CD4-positive, alpha-beta memory T cell (primary cell): ENCODE measurements at regions not wholly inside any gene's neighbourhood (a gene's known extent, or its start where the extent isn't known, plus 50 kb on each side); places are given as distances from the start of the nearest gene placed in this dataset.
"Not testable (repeated sequence)": the region's sequence is repeated elsewhere in the genome, so short reads cannot be mapped to it uniquely, and the experiment has no call there.

Experiments
- CTCF ChIA-PET: fragments of 350-600 bp; sonication (Branson Sonifier 250); formaldehyde crosslinking; loops from one replicate; lab custom pipeline; 2021; ENCODE audit warnings: inconsistent platforms; ENCODE audit not compliant: partially characterized antibody; lab: Charles Lee
- POLR2A ChIA-PET: fragments of 350-600 bp; sonication (Branson Sonifier 250); formaldehyde crosslinking; loops from one replicate; lab custom pipeline; 2021; ENCODE audit not compliant: partially characterized antibody; lab: Charles Lee
- DNase-seq, 5 donors: peaks; one replicate each; pipeline versions ENCODE4 v3.0.0 to v3.0.0-alpha.2; 2020 to 2022; ENCODE audit warnings: mixed read lengths in 1 of 5
- H3K27ac ChIP-seq: one replicate; pipeline ENCODE4 v1.7.0; 2013; ENCODE audit warnings: low read depth, low read length
- H3K27me3 ChIP-seq: 2 replicates; pipeline ENCODE4 v1.7.0; 2013; ENCODE audit warnings: mild to moderate bottlenecking, low read length, moderate library complexity; ENCODE audit not compliant: insufficient read depth
- H3K36me3 ChIP-seq: 2 replicates; pipeline ENCODE4 v1.7.0; 2013; ENCODE audit warnings: mild to moderate bottlenecking, low read length, moderate library complexity; ENCODE audit not compliant: insufficient read depth
- H3K4me1 ChIP-seq: 2 replicates; pipeline ENCODE4 v1.7.0; 2013; ENCODE audit warnings: mild to moderate bottlenecking, low read length, moderate library complexity; ENCODE audit not compliant: insufficient read depth
- H3K4me3 ChIP-seq, 2 donors: one replicate each; pipeline ENCODE4 v1.7.0; 2013; ENCODE audit warnings: low read length in 2 of 2, mild to moderate bottlenecking in 1 of 2
- H3K9me3 ChIP-seq, 2 donors: one replicate each; pipeline ENCODE4 v1.7.0; 2013; ENCODE audit warnings: low read length in 2 of 2, control low read depth in 1 of 2; ENCODE audit not compliant: control insufficient read depth in 1 of 2
- H3K27ac Mint-ChIP-seq, 7 donors: one replicate each; pipeline ENCODE4 v1.8.0; 2020 to 2021; ENCODE audit warnings: mixed read lengths in 7 of 7, mild to moderate bottlenecking in 6 of 7, inconsistent platforms in 3 of 7, moderate library complexity in 3 of 7
- H3K27me3 Mint-ChIP-seq, 2 donors: one replicate each; pipeline ENCODE4 v1.8.0; 2020 to 2021; ENCODE audit warnings: mixed read lengths in 2 of 2
- H3K36me3 Mint-ChIP-seq, 2 donors: one replicate each; pipeline ENCODE4 v1.8.0; 2020 to 2021; ENCODE audit warnings: mixed read lengths in 2 of 2, inconsistent platforms in 1 of 2, mild to moderate bottlenecking in 1 of 2
- H3K4me1 Mint-ChIP-seq, 4 donors: one replicate each; pipeline ENCODE4 v1.8.0; 2020 to 2021; ENCODE audit warnings: mixed read lengths in 4 of 4, mild to moderate bottlenecking in 1 of 4
- H3K4me3 Mint-ChIP-seq, 8 donors: one replicate each; pipeline ENCODE4 v1.8.0; 2020 to 2021; ENCODE audit warnings: mixed read lengths in 8 of 8, mild to moderate bottlenecking in 7 of 8, moderate library complexity in 6 of 8, inconsistent platforms in 3 of 8
- H3K9me3 Mint-ChIP-seq, 8 donors: one replicate each; pipeline ENCODE4 v1.8.0; 2020 to 2021; ENCODE audit warnings: mixed read lengths in 8 of 8, mild to moderate bottlenecking in 5 of 8, inconsistent platforms in 3 of 8, moderate library complexity in 1 of 8
- intact Hi-C: fragments of 100-400 bp; cut with micrococcal nuclease; formaldehyde crosslinking; loops from one replicate; pipeline ENCODE4 v1.15.1; 2023

DNA sequence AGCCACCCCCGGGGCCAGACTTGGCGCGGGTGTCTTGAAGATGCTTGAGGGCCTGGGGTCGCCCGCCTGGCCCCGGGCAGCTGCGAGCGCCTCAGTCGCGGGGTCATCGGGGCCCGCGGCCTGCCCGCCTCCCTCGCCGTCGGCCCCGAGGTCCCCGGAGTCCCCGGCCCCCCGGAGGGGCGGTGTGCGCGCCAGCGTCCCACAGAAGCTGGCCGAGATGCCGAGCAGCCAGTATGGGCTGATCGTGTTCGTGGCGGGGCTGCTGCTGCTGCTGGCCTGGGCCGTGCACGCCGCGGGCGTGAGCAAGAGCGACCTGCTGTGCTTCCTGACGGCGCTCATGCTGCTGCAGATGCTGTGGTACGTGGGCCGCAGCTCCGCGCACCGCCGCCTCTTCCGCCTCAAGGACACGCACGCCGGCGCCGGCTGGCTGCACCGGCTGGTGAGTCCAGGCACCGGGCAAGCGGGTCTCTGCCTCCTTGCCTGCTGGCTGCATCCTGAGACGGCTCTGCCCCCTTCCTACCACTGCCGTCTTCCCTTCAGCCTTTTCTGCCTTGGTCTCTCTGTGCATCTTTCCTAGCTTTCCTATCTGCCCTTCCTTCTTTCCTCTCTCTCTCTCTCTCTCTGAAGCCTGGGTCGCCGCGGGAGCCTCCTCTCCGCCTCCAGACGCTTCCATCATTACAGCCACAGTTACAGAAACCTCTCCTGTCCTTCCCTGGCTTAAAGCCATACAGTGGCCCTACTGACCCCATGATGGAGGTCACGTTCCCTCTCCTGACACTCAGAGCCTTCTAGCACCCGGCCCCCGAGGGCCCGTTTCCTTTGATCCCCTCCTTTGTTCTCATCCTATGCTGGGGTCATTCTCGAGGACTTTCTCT, 2898.2 kb downstream of the RPIA start:
- H3K9me3 ChIP-seq, H3K36me3 Mint-ChIP-seq: not testable (repeated sequence)

DNA sequence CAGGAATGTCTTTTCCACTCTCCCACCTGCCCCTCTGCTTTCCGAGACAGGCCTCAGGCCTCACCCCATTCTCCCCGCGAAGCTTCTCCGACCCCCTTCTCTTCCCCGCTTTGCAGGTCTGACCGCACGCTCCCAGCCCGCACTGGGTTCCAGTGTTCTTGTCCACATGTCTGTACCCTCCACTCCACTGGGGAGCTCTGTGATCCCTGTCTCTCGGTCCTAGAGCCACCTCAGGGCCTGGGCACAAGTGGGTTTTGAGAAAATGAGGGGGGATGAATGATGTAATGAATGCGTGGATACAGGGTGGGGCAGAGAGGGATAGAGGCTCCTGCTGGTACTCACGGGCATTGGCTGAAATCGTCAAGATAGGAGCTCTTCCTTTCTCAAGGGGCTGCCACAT, 2898.9 kb downstream of the RPIA start:
- H3K27ac ChIP-seq, H3K4me1 ChIP-seq, H3K27me3 ChIP-seq, H3K36me3 Mint-ChIP-seq, H3K4me3 Mint-ChIP-seq, H3K27ac Mint-ChIP-seq, CTCF ChIA-PET, H3K36me3 ChIP-seq, POLR2A ChIA-PET, H3K27me3 Mint-ChIP-seq, DNase-seq, H3K4me1 Mint-ChIP-seq, H3K9me3 ChIP-seq, H3K4me3 ChIP-seq, intact Hi-C loops: not testable (repeated sequence)
- peaks cover 0 to 15% (median 8%) of the 10 kb centered on the region in 8 donors for H3K9me3 Mint-ChIP-seq

More for the DNA sequence above, 2898.2 kb downstream of the RPIA start:
- POLR2A ChIA-PET, H3K4me1 Mint-ChIP-seq, H3K4me3 ChIP-seq, intact Hi-C loops, H3K27ac Mint-ChIP-seq, H3K4me3 Mint-ChIP-seq, DNase-seq, H3K27me3 ChIP-seq, H3K27me3 Mint-ChIP-seq, H3K27ac ChIP-seq, H3K4me1 ChIP-seq, CTCF ChIA-PET, H3K36me3 ChIP-seq: not testable (repeated sequence)
- peaks cover 0 to 20% (median 8%) of the 10 kb centered on the region in 8 donors for H3K9me3 Mint-ChIP-seq

DNA sequence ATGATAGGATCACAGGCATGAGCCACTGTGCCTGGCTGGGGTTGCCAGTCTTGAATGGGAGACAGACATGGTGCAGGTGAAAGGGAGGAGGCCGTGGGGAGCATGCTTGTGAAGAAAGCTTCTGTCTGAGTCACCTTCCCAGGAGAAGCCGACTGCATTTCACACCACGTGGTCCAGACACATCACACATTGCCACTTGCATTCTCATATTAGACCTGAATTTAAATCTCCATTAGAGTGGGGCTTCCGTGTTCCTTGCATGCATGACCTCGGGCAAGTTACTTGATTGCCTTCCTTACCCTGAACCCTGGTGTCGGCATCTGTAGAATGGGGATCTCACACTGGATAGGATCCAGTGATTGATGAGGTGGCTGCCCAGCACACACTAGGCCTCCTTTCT, 2899.6 kb downstream of the RPIA start:
- H3K9me3 ChIP-seq, H3K27ac Mint-ChIP-seq, H3K4me3 ChIP-seq, CTCF ChIA-PET, H3K4me1 ChIP-seq, H3K36me3 ChIP-seq, POLR2A ChIA-PET, H3K27ac ChIP-seq, H3K4me3 Mint-ChIP-seq, H3K4me1 Mint-ChIP-seq, intact Hi-C loops, DNase-seq, H3K27me3 ChIP-seq, H3K36me3 Mint-ChIP-seq, H3K27me3 Mint-ChIP-seq: not testable (repeated sequence)
- peaks cover 0 to 16% (median 8%) of the 10 kb centered on the region in 8 donors for H3K9me3 Mint-ChIP-seq

DNA sequence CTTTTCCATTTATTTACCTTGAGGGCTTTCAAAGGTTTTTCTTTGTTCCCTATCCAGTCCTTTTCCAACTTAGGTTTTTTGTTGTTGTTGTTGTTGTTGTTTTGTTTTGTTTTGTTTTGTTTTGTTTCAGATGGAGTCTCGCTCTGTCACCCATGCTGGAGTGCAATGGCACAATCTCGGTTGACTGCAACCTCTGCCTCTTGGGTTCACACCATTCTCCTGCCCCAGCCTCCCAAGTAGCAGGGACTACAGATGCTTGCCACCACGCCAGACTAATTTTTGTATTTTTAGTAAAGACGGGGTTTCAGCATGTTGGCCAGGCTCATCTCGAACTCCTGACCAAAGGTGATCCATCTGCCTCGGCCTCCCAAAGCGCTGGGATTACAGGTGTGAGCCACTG, 2906.0 kb downstream of the RPIA start:
- H3K27ac Mint-ChIP-seq, H3K36me3 ChIP-seq, DNase-seq, H3K4me3 ChIP-seq, H3K27me3 ChIP-seq, POLR2A ChIA-PET, H3K4me1 ChIP-seq, H3K36me3 Mint-ChIP-seq, H3K4me1 Mint-ChIP-seq, intact Hi-C loops, H3K27ac ChIP-seq, H3K27me3 Mint-ChIP-seq, H3K4me3 Mint-ChIP-seq, H3K9me3 ChIP-seq, CTCF ChIA-PET: not testable (repeated sequence)
- peaks cover 0 to 11% (median 3%) of the 10 kb centered on the region in 8 donors for H3K9me3 Mint-ChIP-seq

DNA sequence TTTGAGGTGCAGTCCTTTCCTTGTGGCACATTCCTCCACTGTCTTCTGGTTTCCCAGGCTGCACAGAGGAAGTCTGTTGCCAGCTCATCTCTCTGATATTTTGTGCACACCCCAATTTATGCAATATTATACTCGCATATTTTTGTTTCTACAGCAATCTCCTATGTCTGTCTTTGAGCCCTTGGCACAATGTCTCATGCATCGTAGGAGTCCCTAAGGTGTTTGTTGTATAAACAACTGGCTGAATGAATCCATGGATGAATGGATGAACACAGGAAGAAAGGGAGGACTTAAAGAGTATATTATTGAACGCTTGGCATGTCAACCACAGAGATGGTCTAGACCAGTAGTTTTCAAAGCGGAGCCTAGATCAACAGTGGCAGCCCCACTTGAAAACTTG, 2907.0 kb downstream of the RPIA start:
- H3K27ac ChIP-seq, DNase-seq, H3K4me1 Mint-ChIP-seq, H3K4me1 ChIP-seq, CTCF ChIA-PET, H3K27me3 Mint-ChIP-seq, H3K36me3 ChIP-seq, H3K4me3 Mint-ChIP-seq, POLR2A ChIA-PET, H3K36me3 Mint-ChIP-seq, H3K27ac Mint-ChIP-seq, H3K9me3 ChIP-seq, intact Hi-C loops, H3K27me3 ChIP-seq, H3K4me3 ChIP-seq: not testable (repeated sequence)
- peaks cover 0 to 11% (median 3%) of the 10 kb centered on the region in 8 donors for H3K9me3 Mint-ChIP-seq

DNA sequence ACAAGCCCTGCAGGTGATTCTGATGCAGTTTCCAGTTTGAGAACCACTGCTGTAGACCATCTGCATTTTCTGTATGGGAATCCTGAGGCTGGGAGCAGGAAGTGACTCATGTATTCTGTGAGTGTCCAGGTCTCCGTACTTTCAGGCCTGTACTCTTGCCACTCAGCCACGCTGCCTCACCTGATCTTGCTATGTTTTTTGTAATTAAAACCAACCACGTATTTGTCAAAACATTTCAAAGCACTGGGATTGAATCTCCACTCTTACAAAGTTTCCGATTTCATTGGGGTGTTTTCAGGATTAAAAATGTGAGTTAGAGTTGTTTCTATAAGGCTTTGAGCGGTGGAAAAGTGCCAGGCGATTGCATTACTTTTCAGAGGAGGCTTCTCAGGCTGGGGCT, 2907.5 kb downstream of the RPIA start:
- peaks cover 0 to 11% (median 3%) of the 10 kb centered on the region in 8 donors for H3K9me3 Mint-ChIP-seq
- H3K4me3 Mint-ChIP-seq, POLR2A ChIA-PET, H3K4me1 Mint-ChIP-seq, H3K36me3 Mint-ChIP-seq, DNase-seq, H3K9me3 ChIP-seq, intact Hi-C loops, H3K27me3 ChIP-seq, H3K27me3 Mint-ChIP-seq, CTCF ChIA-PET, H3K4me3 ChIP-seq, H3K27ac ChIP-seq, H3K27ac Mint-ChIP-seq, H3K36me3 ChIP-seq, H3K4me1 ChIP-seq: not testable (repeated sequence)

DNA sequence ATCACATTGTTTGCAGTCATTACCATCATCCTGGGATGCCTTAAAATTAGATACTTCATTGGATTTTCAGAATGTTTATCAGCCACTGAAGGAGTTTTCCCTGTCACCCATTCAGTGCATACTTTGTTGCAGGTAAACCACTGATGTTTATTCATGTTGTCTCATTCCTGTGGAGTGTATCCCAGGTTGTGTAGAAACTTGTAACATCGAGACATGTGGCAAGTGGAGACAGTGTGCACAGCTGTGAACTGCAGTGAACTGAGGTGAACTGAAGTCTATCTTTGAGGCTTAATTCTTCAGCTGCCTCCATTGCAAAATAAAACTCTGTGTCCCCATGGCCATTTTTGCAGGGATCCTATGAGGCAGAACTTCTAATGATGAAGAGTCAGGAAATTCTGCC, 2911.4 kb downstream of the RPIA start:
- CTCF ChIA-PET, H3K27me3 ChIP-seq, DNase-seq, POLR2A ChIA-PET, H3K36me3 ChIP-seq, H3K4me1 ChIP-seq, intact Hi-C loops, H3K27ac Mint-ChIP-seq, H3K9me3 Mint-ChIP-seq, H3K36me3 Mint-ChIP-seq, H3K4me1 Mint-ChIP-seq, H3K27me3 Mint-ChIP-seq, H3K27ac ChIP-seq, H3K4me3 Mint-ChIP-seq, H3K4me3 ChIP-seq, H3K9me3 ChIP-seq: not testable (repeated sequence)
